ENCODE measurements at regions not wholly inside any gene's neighbourhood (a gene's known extent, or its start where the extent isn't known, plus 50 kb on each side); places are given as distances from the start of the nearest gene placed in this dataset.

DNA sequence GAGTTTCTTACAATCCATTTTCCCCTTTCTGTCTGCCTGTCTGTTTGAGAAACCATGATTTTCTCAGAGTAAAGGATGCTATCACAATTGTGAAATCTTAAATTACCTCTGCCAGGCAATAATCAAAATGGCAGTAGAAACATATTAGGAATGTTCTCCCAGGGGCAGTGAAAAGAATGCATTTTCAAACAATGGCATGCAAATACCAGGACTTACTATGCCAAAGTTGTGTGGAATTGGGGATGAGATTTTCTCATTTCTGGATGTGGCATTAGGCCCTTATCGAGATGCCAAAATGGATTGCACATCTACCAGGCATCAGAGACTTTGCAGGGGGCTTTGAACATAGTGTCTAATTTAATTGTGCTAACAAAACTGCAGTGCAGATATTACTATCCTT, 821.4 kb downstream of the RNF144A start:
- no peak for TF ChIP-seq POLR2A (IDR thresholded peaks at IDR 0.05)
- TF ChIP-seq, protein P1, sequence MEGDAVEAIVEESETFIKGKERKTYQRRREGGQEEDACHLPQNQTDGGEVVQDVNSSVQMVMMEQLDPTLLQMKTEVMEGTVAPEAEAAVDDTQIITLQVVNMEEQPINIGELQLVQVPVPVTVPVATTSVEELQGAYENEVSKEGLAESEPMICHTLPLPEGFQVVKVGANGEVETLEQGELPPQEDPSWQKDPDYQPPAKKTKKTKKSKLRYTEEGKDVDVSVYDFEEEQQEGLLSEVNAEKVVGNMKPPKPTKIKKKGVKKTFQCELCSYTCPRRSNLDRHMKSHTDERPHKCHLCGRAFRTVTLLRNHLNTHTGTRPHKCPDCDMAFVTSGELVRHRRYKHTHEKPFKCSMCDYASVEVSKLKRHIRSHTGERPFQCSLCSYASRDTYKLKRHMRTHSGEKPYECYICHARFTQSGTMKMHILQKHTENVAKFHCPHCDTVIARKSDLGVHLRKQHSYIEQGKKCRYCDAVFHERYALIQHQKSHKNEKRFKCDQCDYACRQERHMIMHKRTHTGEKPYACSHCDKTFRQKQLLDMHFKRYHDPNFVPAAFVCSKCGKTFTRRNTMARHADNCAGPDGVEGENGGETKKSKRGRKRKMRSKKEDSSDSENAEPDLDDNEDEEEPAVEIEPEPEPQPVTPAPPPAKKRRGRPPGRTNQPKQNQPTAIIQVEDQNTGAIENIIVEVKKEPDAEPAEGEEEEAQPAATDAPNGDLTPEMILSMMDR (IDR thresholded peaks at IDR 0.05), result no peak

Measured in adrenal gland (tissue), 5 donors.